Smooth muscle cell (in vitro differentiated cells): ENCODE measurements at regions not wholly inside any gene's neighbourhood (a gene's known extent, or its start where the extent isn't known, plus 50 kb on each side); places are given as distances from the start of the nearest gene placed in this dataset.

Experiments used
- DNase-seq: peaks from one replicate; lab custom pipeline; 2025; ENCODE audit not compliant: unreplicated experiment; lab: John Stamatoyannopoulos, UW
- H2AFZ ChIP-seq: fragments of 200-600 bp; sonication (generic); 2 replicates; pipeline ENCODE4 v1.6.0; 2016; ENCODE audit warnings: antibody characterized with exemption, low read depth, mild to moderate bottlenecking
- H3F3A ChIP-seq: fragments of 200-600 bp; sonication (generic); 2 replicates; pipeline ENCODE4 v1.6.0; 2017; ENCODE audit warnings: antibody characterized with exemption, low read depth
- H3K27ac ChIP-seq: fragments of 200-600 bp; sonication (generic); 2 replicates; pipeline ENCODE4 v1.5.1; 2016; ENCODE audit warnings: low read depth, mild to moderate bottlenecking
- H3K27me3 ChIP-seq: fragments of 200-600 bp; sonication (generic); 2 replicates; pipeline ENCODE4 v1.6.1; 2016; ENCODE audit warnings: low read depth, mild to moderate bottlenecking
- H3K36me3 ChIP-seq: fragments of 200-600 bp; sonication (generic); 2 replicates; pipeline ENCODE4 v1.5.1; 2016; ENCODE audit warnings: low read depth
- H3K4me1 ChIP-seq: fragments of 200-600 bp; sonication (generic); 2 replicates; pipeline ENCODE4 v1.5.1; 2016; ENCODE audit warnings: low read depth
- H3K4me2 ChIP-seq: fragments of 200-600 bp; sonication (generic); 2 replicates; pipeline ENCODE4 v1.6.0; 2016; ENCODE audit warnings: mild to moderate bottlenecking
- H3K4me3 ChIP-seq: fragments of 200-600 bp; sonication (generic); 2 replicates; pipeline ENCODE4 v1.5.1; 2016; ENCODE audit warnings: mild to moderate bottlenecking
- H3K79me2 ChIP-seq: fragments of 200-600 bp; sonication (generic); 2 replicates; pipeline ENCODE4 v1.6.0; 2016; ENCODE audit warnings: low read depth, mild to moderate bottlenecking
- H3K9ac ChIP-seq: fragments of 200-600 bp; sonication (generic); 2 replicates; pipeline ENCODE4 v1.6.0; 2016; ENCODE audit warnings: low read depth
- H3K9me3 ChIP-seq: fragments of 200-600 bp; sonication (generic); replicated peaks from 2 replicates; pipeline ENCODE4 v1.5.1; 2016; ENCODE audit warnings: low read depth
- H4K20me1 ChIP-seq: fragments of 200-600 bp; sonication (generic); 2 replicates; pipeline ENCODE4 v1.6.0; 2016; ENCODE audit warnings: low read depth
- WGBS: methylation state at CpG from one replicate; pipeline ENCODE4 v1.1.7; 2016; ENCODE audit warnings: low lambda C conversion rate; 5-methylcytosine and 5-hydroxymethylcytosine counted together
- TF ChIP-seq, protein P1 (sequence below): fragments of 200-600 bp; sonication (generic); IDR thresholded peaks from 2 replicates; pipeline ENCODE4 v1.5.1; 2017; ENCODE audit warnings: borderline replicate concordance, mild to moderate bottlenecking, antibody characterized with exemption; ENCODE audit not compliant: insufficient read depth, poor library complexity, severe bottlenecking

DNA sequence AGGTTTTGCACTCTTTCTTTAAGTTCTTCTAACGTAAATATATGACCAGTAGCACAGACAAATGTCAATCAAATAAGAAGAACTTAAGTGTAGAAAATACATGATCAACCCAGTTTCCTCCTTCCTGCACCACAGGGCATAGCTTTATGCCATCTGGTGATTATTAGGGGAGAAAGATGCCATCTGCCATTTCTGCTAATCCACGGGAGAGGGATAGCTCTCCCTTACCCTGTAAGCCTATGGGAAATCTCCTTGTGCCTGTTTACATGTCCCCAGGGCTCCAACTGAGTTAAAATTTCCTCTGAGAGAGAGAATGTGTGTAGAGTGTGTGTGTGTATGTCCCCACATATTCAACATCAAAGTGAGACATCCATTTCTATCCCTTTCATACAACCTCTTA is 135.9 kb downstream of the RSL24D1 start:
- no peak for DNase-seq
- Histone ChIP-seq H3K9me3 (peaks cover 4% of the 10 kb centered on the region), H3K27ac (no peak overlapping the region), H3K4me1 (no peaks in the 10 kb centered on the region), H3K4me2 (no peak overlapping the region), H3K79me2 (no peaks in the 10 kb centered on the region), H4K20me1 (no peaks in the 10 kb centered on the region), H2AFZ (no peak overlapping the region), H3K27me3 (no peaks in the 10 kb centered on the region), H3K9ac (no peak overlapping the region), H3F3A (no peaks in the 10 kb centered on the region), H3K36me3 (no peaks in the 10 kb centered on the region), H3K4me3 (no peak overlapping the region)
- TF ChIP-seq, protein P1, sequence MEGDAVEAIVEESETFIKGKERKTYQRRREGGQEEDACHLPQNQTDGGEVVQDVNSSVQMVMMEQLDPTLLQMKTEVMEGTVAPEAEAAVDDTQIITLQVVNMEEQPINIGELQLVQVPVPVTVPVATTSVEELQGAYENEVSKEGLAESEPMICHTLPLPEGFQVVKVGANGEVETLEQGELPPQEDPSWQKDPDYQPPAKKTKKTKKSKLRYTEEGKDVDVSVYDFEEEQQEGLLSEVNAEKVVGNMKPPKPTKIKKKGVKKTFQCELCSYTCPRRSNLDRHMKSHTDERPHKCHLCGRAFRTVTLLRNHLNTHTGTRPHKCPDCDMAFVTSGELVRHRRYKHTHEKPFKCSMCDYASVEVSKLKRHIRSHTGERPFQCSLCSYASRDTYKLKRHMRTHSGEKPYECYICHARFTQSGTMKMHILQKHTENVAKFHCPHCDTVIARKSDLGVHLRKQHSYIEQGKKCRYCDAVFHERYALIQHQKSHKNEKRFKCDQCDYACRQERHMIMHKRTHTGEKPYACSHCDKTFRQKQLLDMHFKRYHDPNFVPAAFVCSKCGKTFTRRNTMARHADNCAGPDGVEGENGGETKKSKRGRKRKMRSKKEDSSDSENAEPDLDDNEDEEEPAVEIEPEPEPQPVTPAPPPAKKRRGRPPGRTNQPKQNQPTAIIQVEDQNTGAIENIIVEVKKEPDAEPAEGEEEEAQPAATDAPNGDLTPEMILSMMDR = no peak
- WGBS = 79% methylated on average over 2 of the region's 2 CpGs

- Histone ChIP-seq H3K27me3 (no peaks in the 10 kb centered on the region), H3K36me3 (no peaks in the 10 kb centered on the region), H3K9ac (no peak overlapping the region), H3K4me2 (no peak overlapping the region), H3K27ac (no peak overlapping the region), H2AFZ (no peak overlapping the region), H3K79me2 (no peaks in the 10 kb centered on the region), H3K4me1 (no peaks in the 10 kb centered on the region), H3K4me3 (no peak overlapping the region), H3K9me3 (no peaks in the 10 kb centered on the region), H3F3A (no peaks in the 10 kb centered on the region), H4K20me1 (no peaks in the 10 kb centered on the region)
- no peak for DNase-seq
- TF ChIP-seq, protein P1 = no peak
- 65% methylated on average over 3 of the region's 3 CpGs for WGBS
Measured at GRCh38 chr15:55056500-55056899, 140.2 kb downstream of the RSL24D1 start.

- Histone ChIP-seq H3K4me1 (no peaks in the 10 kb centered on the region), H3K4me2 (no peak overlapping the region), H3K9ac (no peak overlapping the region), H3K9me3 (peaks cover 7% of the 10 kb centered on the region), H3K79me2 (no peaks in the 10 kb centered on the region), H3F3A (no peaks in the 10 kb centered on the region), H3K4me3 (no peak overlapping the region), H3K36me3 (no peaks in the 10 kb centered on the region), H3K27ac (no peak overlapping the region), H3K27me3 (no peaks in the 10 kb centered on the region), H2AFZ (no peak overlapping the region), H4K20me1 (no peaks in the 10 kb centered on the region)
- TF ChIP-seq, protein P1 = no peak
- no peak for DNase-seq
- WGBS = 56% methylated on average over 2 of the region's 2 CpGs
Measured at GRCh38 chr15:55044162-55044561, 152.6 kb downstream of the RSL24D1 start.

GRCh38 chr15:55037071-55037470 is 159.7 kb downstream of the RSL24D1 start:
- no peaks in the 10 kb centered on the region for H3F3A ChIP-seq
- no peaks in the 10 kb centered on the region for H3K27me3 ChIP-seq
- no peak overlapping the region for H3K4me3 ChIP-seq
- no peak overlapping the region for H3K4me2 ChIP-seq
- no peaks in the 10 kb centered on the region for H3K36me3 ChIP-seq
- no peaks in the 10 kb centered on the region for H3K79me2 ChIP-seq
- WGBS = 10% methylated on average over 1 of the region's 1 CpG
- no peaks in the 10 kb centered on the region for H3K9me3 ChIP-seq
- no peak overlapping the region for H2AFZ ChIP-seq
- H4K20me1 ChIP-seq = no peaks in the 10 kb centered on the region
- no peak overlapping the region for H3K27ac ChIP-seq
- no peak for DNase-seq
- no peak overlapping the region for H3K9ac ChIP-seq
- no peaks in the 10 kb centered on the region for H3K4me1 ChIP-seq
- TF ChIP-seq, protein P1 = no peak
